PC-9 (cell line): ENCODE measurements at regions not wholly inside any gene's neighbourhood (a gene's known extent, or its start where the extent isn't known, plus 50 kb on each side); places are given as distances from the start of the nearest gene placed in this dataset.
A peak's percentile ranks its signal among the peaks of the same experiment; 100 is the strongest.

Experiments
- BruUV-seq: library from RNA; stranded (reverse); fragments of 400-500 nt; replicated peaks from 2 replicates; lab custom pipeline; 2021; lab: Mats Ljungman, UMichigan
- CTCF ChIA-PET: fragments of 300-600 bp; sonication (Branson Sonifier 250); formaldehyde crosslinking; loops from one replicate; lab custom pipeline; 2022; ENCODE audit warnings: antibody characterized with exemption; lab: Charles Lee
- POLR2A ChIA-PET: fragments of 300-600 bp; sonication (Branson Sonifier 250); formaldehyde crosslinking; loops from one replicate; lab custom pipeline; 2022; ENCODE audit warnings: antibody characterized with exemption; ENCODE audit not compliant: unreplicated experiment; lab: Charles Lee
- DNase-seq, 2 experiments: peaks; one replicate each; pipeline versions ENCODE4 v3.0.0 to v3.0.0-alpha.2; 2015 to 2022; ENCODE audit warnings: mixed read lengths in 1 of 2
- H2AFZ ChIP-seq: fragments of 200-600 bp; sonication (generic); 2 replicates; pipeline ENCODE4 v1.8.1; 2017; ENCODE audit warnings: antibody characterized with exemption
- H3F3A ChIP-seq: fragments of 200-600 bp; sonication (generic); 2 replicates; pipeline ENCODE4 v1.8.1; 2017; ENCODE audit warnings: antibody characterized with exemption, mild to moderate bottlenecking, low read depth; ENCODE audit not compliant: insufficient read depth
- H3K27ac ChIP-seq: fragments of 200-600 bp; sonication (generic); 2 replicates; pipeline ENCODE4 v1.6.1; 2016; ENCODE audit warnings: mixed run types
- H3K27me3 ChIP-seq: fragments of 200-600 bp; sonication (generic); 2 replicates; pipeline ENCODE4 v1.6.1; 2016; ENCODE audit warnings: low read depth, mixed run types; ENCODE audit not compliant: insufficient read depth
- H3K36me3 ChIP-seq: fragments of 200-600 bp; sonication (generic); 2 replicates; pipeline ENCODE4 v1.6.1; 2016; ENCODE audit warnings: low read depth, mixed run types
- H3K4me1 ChIP-seq: fragments of 200-600 bp; sonication (generic); replicated peaks from 2 replicates; pipeline ENCODE4 v1.6.1; 2016; ENCODE audit warnings: mixed run types; ENCODE audit not compliant: insufficient read depth
- H3K4me2 ChIP-seq: fragments of 200-600 bp; sonication (generic); 2 replicates; pipeline ENCODE4 v1.6.1; 2017; ENCODE audit warnings: mixed run types
- H3K4me3 ChIP-seq: fragments of 200-600 bp; sonication (generic); 2 replicates; pipeline ENCODE4 v1.6.1; 2016; ENCODE audit warnings: mixed run types
- H3K79me2 ChIP-seq: fragments of 200-600 bp; sonication (generic); 2 replicates; pipeline ENCODE4 v1.6.1; 2017; ENCODE audit warnings: low read depth, mixed run types
- H3K9me2 ChIP-seq: fragments of 200-600 bp; sonication (generic); 2 replicates; pipeline ENCODE4 v1.8.1; 2017; ENCODE audit warnings: mild to moderate bottlenecking; ENCODE audit not compliant: insufficient read depth
- H3K9me3 ChIP-seq: fragments of 200-600 bp; sonication (generic); 2 replicates; pipeline ENCODE4 v1.8.1; 2016; ENCODE audit warnings: low read depth; ENCODE audit not compliant: insufficient read depth
- H4K20me1 ChIP-seq: fragments of 200-600 bp; sonication (generic); 2 replicates; pipeline ENCODE4 v1.8.1; 2017; ENCODE audit not compliant: insufficient read depth
- CTCF ChIP-seq: fragments of 200-600 bp; sonication (generic); conservative IDR thresholded peaks from 2 replicates; pipeline ENCODE4 v1.6.1; 2017; ENCODE audit warnings: mixed run types, antibody characterized with exemption, mild to moderate bottlenecking, moderate library complexity
- EZH2 ChIP-seq: fragments of 200-600 bp; sonication (generic); IDR thresholded peaks from 2 replicates; pipeline ENCODE4 v1.8.0; 2017; ENCODE audit warnings: antibody characterized with exemption, low read depth
- intact Hi-C: fragments of 100-400 bp; cut with micrococcal nuclease; formaldehyde crosslinking; loops from one replicate; pipeline ENCODE4 v1.10.0; 2022; ENCODE audit not compliant: unreplicated experiment

GRCh38 chr10:105797234-105797890 is 1156.3 kb downstream of the SORCS3 start:
- H3K4me3 ChIP-seq = no peak overlapping the region
- H3K27me3 ChIP-seq = no peaks in the 10 kb centered on the region
- POLR2A ChIA-PET = no interaction called here
- intact Hi-C loops = no loop called here
- DNase-seq = no peak
- no peak overlapping the region for H3K27ac ChIP-seq
- no peaks in the 10 kb centered on the region for H3K79me2 ChIP-seq
- BruUV-seq = no TSS peak
- CTCF ChIA-PET = no interaction called here
- no peaks in the 10 kb centered on the region for H3K9me2 ChIP-seq
- H3F3A ChIP-seq = no peaks in the 10 kb centered on the region
- H4K20me1 ChIP-seq = no peaks in the 10 kb centered on the region
- no peak overlapping the region for H3K4me2 ChIP-seq
- no peaks in the 10 kb centered on the region for H3K4me1 ChIP-seq
- no peaks in the 10 kb centered on the region for H3K36me3 ChIP-seq
- H3K9me3 ChIP-seq = no peaks in the 10 kb centered on the region
- no peak overlapping the region for H2AFZ ChIP-seq
- TF ChIP-seq CTCF = peak; percentile 55
- no peak for TF ChIP-seq EZH2

GRCh38 chr10:105793071-105793470 is 1152.0 kb downstream of the SORCS3 start:
- Histone ChIP-seq H3K9me3 (no peaks in the 10 kb centered on the region), H4K20me1 (no peaks in the 10 kb centered on the region), H2AFZ (no peak overlapping the region), H3K27me3 (no peaks in the 10 kb centered on the region), H3K36me3 (no peaks in the 10 kb centered on the region), H3K27ac (no peak overlapping the region), H3F3A (no peaks in the 10 kb centered on the region), H3K79me2 (no peaks in the 10 kb centered on the region), H3K4me1 (no peaks in the 10 kb centered on the region), H3K4me3 (no peak overlapping the region), H3K9me2 (no peaks in the 10 kb centered on the region), H3K4me2 (no peak overlapping the region)
- no TSS peak for BruUV-seq
- intact Hi-C loops = no loop called here
- TF ChIP-seq CTCF = no peak
- ChIA-PET POLR2A (no interaction called here), CTCF (no interaction called here)
- DNase-seq = no peak

GRCh38 chr10:105785721-105786120 is 1144.6 kb downstream of the SORCS3 start:
- TF ChIP-seq EZH2 = no peak
- no peak for TF ChIP-seq CTCF
- CTCF ChIA-PET = no interaction called here
- BruUV-seq = no TSS peak

More at GRCh38 chr10:105785721-105786120, 1144.6 kb downstream of the SORCS3 start:
- no peak overlapping the region for H3K27ac ChIP-seq
- H3F3A ChIP-seq = no peaks in the 10 kb centered on the region
- H3K79me2 ChIP-seq = no peaks in the 10 kb centered on the region
- no peaks in the 10 kb centered on the region for H3K4me1 ChIP-seq
- no peaks in the 10 kb centered on the region for H3K9me3 ChIP-seq
- H3K9me2 ChIP-seq = no peaks in the 10 kb centered on the region
- H3K4me3 ChIP-seq = no peak overlapping the region
- H4K20me1 ChIP-seq = no peaks in the 10 kb centered on the region
- no peak for DNase-seq
- H3K4me2 ChIP-seq = no peak overlapping the region
- intact Hi-C loops = no loop called here
- POLR2A ChIA-PET = no interaction called here
- no peaks in the 10 kb centered on the region for H3K27me3 ChIP-seq
- H2AFZ ChIP-seq = no peak overlapping the region
- no peaks in the 10 kb centered on the region for H3K36me3 ChIP-seq
